Lung (tissue), 11 donors: ENCODE measurements at regions not wholly inside any gene's neighbourhood (a gene's known extent, or its start where the extent isn't known, plus 50 kb on each side); places are given as distances from the start of the nearest gene placed in this dataset.

Source experiments
- ATAC-seq: fragments of 200-7000 bp; cut with Tn5 transposase; one replicate; pipeline ENCODE4 v1.9.1; 2020; ENCODE audit warnings: moderate number of reproducible peaks; ENCODE audit not compliant: insufficient read depth, low FRiP score
- DNase-seq, 3 donors: peaks; one replicate each; pipeline ENCODE4 v3.0.0-alpha.2; 2013 to 2017
- H3K27ac ChIP-seq, 2 donors: one replicate each; pipeline ENCODE4 v1.5.1; 2013; ENCODE audit warnings: mild to moderate bottlenecking in 2 of 2, moderate library complexity in 2 of 2, control low read depth in 1 of 2, inconsistent platforms in 1 of 2, low read depth in 1 of 2, low read length in 1 of 2
- H3K27me3 ChIP-seq, 3 donors: one replicate each; pipeline ENCODE4 v1.5.1; 2013; ENCODE audit warnings: low read length in 2 of 3; ENCODE audit not compliant: control insufficient read depth in 3 of 3, insufficient read depth in 3 of 3
- H3K36me3 ChIP-seq, 4 donors: one replicate each; pipeline ENCODE4 v1.5.1; 2013; ENCODE audit warnings: low read length in 4 of 4, mild to moderate bottlenecking in 1 of 4, moderate library complexity in 1 of 4; ENCODE audit not compliant: control insufficient read depth in 4 of 4, insufficient read depth in 4 of 4
- H3K4me1 ChIP-seq, 5 donors: one replicate each; pipeline ENCODE4 v1.5.1; 2013; ENCODE audit warnings: low read length in 5 of 5, mild to moderate bottlenecking in 2 of 5, moderate library complexity in 1 of 5; ENCODE audit not compliant: control insufficient read depth in 5 of 5, insufficient read depth in 5 of 5
- H3K4me3 ChIP-seq: one replicate; pipeline ENCODE4 v1.5.1; 2013; ENCODE audit warnings: mild to moderate bottlenecking, control low read depth, moderate library complexity
- H3K9ac ChIP-seq, 2 donors: one replicate each; pipeline ENCODE4 v1.5.1; 2013; ENCODE audit warnings: low read length in 2 of 2, control low read depth in 1 of 2; ENCODE audit not compliant: insufficient read depth in 1 of 2
- H3K9me3 ChIP-seq, 4 donors: one replicate each; pipeline ENCODE4 v1.5.1; 2013; ENCODE audit warnings: low read length in 3 of 4, mild to moderate bottlenecking in 1 of 4, moderate library complexity in 1 of 4; ENCODE audit not compliant: control insufficient read depth in 4 of 4, insufficient read depth in 3 of 4
- CTCF ChIP-seq: IDR thresholded peaks from 2 replicates; pipeline ENCODE4 v1.5.1; 2012; ENCODE audit warnings: mild to moderate bottlenecking; ENCODE audit errors: control extremely low read depth, extremely low read depth
- WGBS, 2 donors: extraction: QIAGEN DNeasy Blood & Tissue Kit; methylation state at CpG; one replicate each; pipeline ENCODE4 v1.1.7; 2013; 5-methylcytosine and 5-hydroxymethylcytosine counted together
- donor health status: control.
- donor health status: control.
- donor health status: Bipolar disorder and iron deficiency.
- donor health status: healthy.
- donor health status: DM: yes; HTN: yes; CAD: no.

GRCh38 chr11:69983571-69983877, 94.6 kb upstream of the ANO1 start:
- peaks cover 0 to 29% (median 16%) of the 10 kb centered on the region in 3 donors for H3K27me3 ChIP-seq
- no peak overlapping the region for H3K27ac ChIP-seq
- 74 to 79% methylated on average over 10 of the region's 10 CpGs for WGBS, 2 donors

GRCh38 chr11:69983897-69984438, 94.1 kb upstream of the ANO1 start:
- H3K27me3 ChIP-seq = peaks cover 0 to 33% (median 18%) of the 10 kb centered on the region in 3 donors
- ATAC-seq (no peak), DNase-seq (no peak)
- no peak overlapping the region for H3K27ac ChIP-seq
- TF ChIP-seq CTCF = no peak
- 17 to 24% methylated on average over 8 to 10 of the region's 10 CpGs for WGBS, 2 donors
- H3K36me3 ChIP-seq = no peaks in the 10 kb centered on the region
- no peak overlapping the region for H3K9ac ChIP-seq
- peaks cover 0 to 30% (median 0%) of the 10 kb centered on the region in 5 donors for H3K4me1 ChIP-seq
- no peak overlapping the region for H3K4me3 ChIP-seq
- H3K9me3 ChIP-seq = peaks cover 0 to 2% (median 0%) of the 10 kb centered on the region in 4 donors

More at GRCh38 chr11:69983571-69983877, 94.6 kb upstream of the ANO1 start:
- peaks cover 0 to 30% (median 0%) of the 10 kb centered on the region in 5 donors for H3K4me1 ChIP-seq
- no peak for ATAC-seq
- DNase-seq = no peak
- no peak overlapping the region for H3K4me3 ChIP-seq
- peaks cover 0 to 2% (median 0%) of the 10 kb centered on the region in 4 donors for H3K9me3 ChIP-seq
- no peak for TF ChIP-seq CTCF
- no peaks in the 10 kb centered on the region for H3K36me3 ChIP-seq
- H3K9ac ChIP-seq = no peak overlapping the region

GRCh38 chr11:69984457-69985261, 93.5 kb upstream of the ANO1 start:
- Histone ChIP-seq H3K4me3 (no peak overlapping the region), H3K9me3 (peaks cover 0 to 2% (median 0%) of the 10 kb centered on the region in 4 donors), H3K27me3 (peaks cover 0 to 35% (median 21%) of the 10 kb centered on the region in 3 donors), H3K9ac (no peak overlapping the region), H3K36me3 (no peaks in the 10 kb centered on the region), H3K27ac (no peak overlapping the region), H3K4me1 (peaks cover 0 to 30% (median 0%) of the 10 kb centered on the region in 5 donors)
- DNase-seq (no peak), ATAC-seq (no peak)
- TF ChIP-seq CTCF = no peak
- WGBS, 2 donors = 13 to 18% methylated on average over 24 of the region's 24 CpGs
